Keratinocyte (primary cell): ENCODE measurements at regions not wholly inside any gene's neighbourhood (a gene's known extent, or its start where the extent isn't known, plus 50 kb on each side); places are given as distances from the start of the nearest gene placed in this dataset.

Experiments used
- CTCF ChIP-seq, 3 experiments: IDR thresholded peaks in 1 of 3; conservative IDR thresholded peaks in 1 of 3; optimal IDR thresholded peaks in 1 of 3; 2 replicates in 2 of 3; 3 replicates in 1 of 3; pipeline versions ENCODE3 to v1.5.1; 2011; ENCODE audit warnings: low read length in 3 of 3, mild to moderate bottlenecking in 3 of 3, moderate library complexity in 2 of 3, control low read depth in 1 of 3, inconsistent platforms in 1 of 3; ENCODE audit not compliant: insufficient read depth in 2 of 3; ENCODE audit errors: extremely low read depth in 1 of 3
- EZH2 ChIP-seq: IDR thresholded peaks from one replicate; pipeline ENCODE4 v1.6.1; 2012; ENCODE audit warnings: inconsistent platforms, mild to moderate bottlenecking, low read length, moderate library complexity

- TF ChIP-seq CTCF (optimal IDR thresholded peaks at IDR 0.05 in 1 of 3, IDR thresholded peaks at IDR 0.05 in 1 of 3, conservative IDR thresholded peaks at IDR 0.05 in 1 of 3; ENCODE audit: extremely low read depth in 1 of 3, insufficient read depth in 2 of 3, low read length in 3 of 3), result no peak
- no peak for TF ChIP-seq EZH2
Measured at GRCh38 chr7:13049946-13050345, 362.5 kb downstream of the ARL4A start.
